Right forelimb (tissue), 1 donor: ENCODE measurements at regions not wholly inside any gene's neighbourhood (a gene's known extent, or its start where the extent isn't known, plus 50 kb on each side); places are given as distances from the start of the nearest gene placed in this dataset.
"Not testable (repeated sequence)": the region's sequence is repeated elsewhere in the genome, so short reads cannot be mapped to it uniquely, and the experiment has no call there.

ENCODE experiments used
- DNase-seq: peaks from one replicate; pipeline ENCODE4 v3.0.0-alpha.2; 2018

GRCh38 chr3:82496890-82497560 lies 735.6 kb upstream of the GBE1 start:
- no peak for DNase-seq

- no peak for DNase-seq
Measured at GRCh38 chr3:82495655-82496054, 734.2 kb upstream of the GBE1 start.

GRCh38 chr3:82494977-82495489 lies 733.6 kb upstream of the GBE1 start:
- no peak for DNase-seq

- no peak for DNase-seq
Measured at GRCh38 chr3:82493858-82494257, 732.4 kb upstream of the GBE1 start.

- DNase-seq: no peak
Measured at GRCh38 chr3:82475306-82475705, 713.9 kb upstream of the GBE1 start.

- DNase-seq: no peak
Measured at GRCh38 chr3:82474711-82475110, 713.3 kb upstream of the GBE1 start.

GRCh38 chr3:82473864-82474541 lies 712.6 kb upstream of the GBE1 start:
- no peak for DNase-seq

GRCh38 chr3:82467051-82467450 lies 705.6 kb upstream of the GBE1 start:
- no peak for DNase-seq

GRCh38 chr3:82462977-82463376 lies 701.5 kb upstream of the GBE1 start:
- DNase-seq: no peak

- no peak for DNase-seq
Measured at GRCh38 chr3:82461049-82461889, 699.8 kb upstream of the GBE1 start.

- no peak for DNase-seq
Measured at GRCh38 chr3:82448320-82448719, 686.9 kb upstream of the GBE1 start.

- not testable (repeated sequence) for DNase-seq
Measured at GRCh38 chr3:82428821-82429220, 667.4 kb upstream of the GBE1 start.

GRCh38 chr3:82424031-82424339 lies 662.5 kb upstream of the GBE1 start:
- no peak for DNase-seq

GRCh38 chr3:82423268-82424030 lies 662.0 kb upstream of the GBE1 start:
- DNase-seq: no peak

- no peak for DNase-seq
Measured at GRCh38 chr3:82416830-82417229, 655.4 kb upstream of the GBE1 start.

GRCh38 chr3:82416349-82416748 lies 654.9 kb upstream of the GBE1 start:
- DNase-seq: no peak

GRCh38 chr3:82413171-82413570 lies 651.7 kb upstream of the GBE1 start:
- DNase-seq: no peak

GRCh38 chr3:82410366-82410765 lies 648.9 kb upstream of the GBE1 start:
- DNase-seq: no peak

GRCh38 chr3:82409842-82410241 lies 648.4 kb upstream of the GBE1 start:
- DNase-seq: no peak

GRCh38 chr3:82392203-82392775 lies 630.8 kb upstream of the GBE1 start:
- DNase-seq: no peak

GRCh38 chr3:82390868-82391267 lies 629.4 kb upstream of the GBE1 start:
- DNase-seq: no peak

GRCh38 chr3:82386647-82387046 lies 625.2 kb upstream of the GBE1 start:
- no peak for DNase-seq

- no peak for DNase-seq
Measured at GRCh38 chr3:82384181-82384580, 622.7 kb upstream of the GBE1 start.
